ENCODE measurements at regions not wholly inside any gene's neighbourhood (a gene's known extent, or its start where the extent isn't known, plus 50 kb on each side); places are given as distances from the start of the nearest gene placed in this dataset.

DNA sequence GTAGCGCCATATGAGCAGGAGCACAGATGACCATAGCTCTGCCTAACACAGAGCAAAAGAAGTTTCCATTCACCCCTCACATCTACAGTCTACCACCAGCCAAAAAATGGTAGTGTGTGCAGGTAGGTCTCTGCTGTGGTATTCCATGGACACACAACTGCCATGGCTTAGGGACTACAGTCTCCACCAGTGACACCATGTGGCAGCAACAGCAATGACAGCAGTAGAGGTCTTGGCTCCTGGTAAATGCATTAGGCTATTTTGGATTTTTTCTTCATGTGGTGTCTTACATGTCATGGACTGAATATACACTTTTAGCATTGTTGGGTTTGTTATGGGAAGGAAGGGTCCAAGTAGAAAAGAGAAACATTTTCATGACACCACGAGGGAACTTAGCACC, 70.1 kb upstream of the CABCOCO1 start:
- H3K27ac ChIP-seq (ENCODE audit: low read length) = no peak overlapping the region
- H2AFZ ChIP-seq (ENCODE audit: low read depth, low read length) = no peak overlapping the region
- no peaks in the 10 kb centered on the region for H3K79me2 ChIP-seq (ENCODE audit: low read length)
- H3K9ac ChIP-seq (ENCODE audit: low read length) = no peak overlapping the region
- peaks cover 16% of the 10 kb centered on the region for H3K4me1 ChIP-seq (ENCODE audit: low read length)
- no peaks in the 10 kb centered on the region for H4K20me1 ChIP-seq (ENCODE audit: insufficient read depth, low read length)
- no peaks in the 10 kb centered on the region for H3K36me3 ChIP-seq (replicated peaks; ENCODE audit: low read depth, low read length)
- H3K9me3 ChIP-seq (ENCODE audit: insufficient read depth, low read length) = no peaks in the 10 kb centered on the region
- H3K27me3 ChIP-seq (ENCODE audit: low read depth, low read length) = no peaks in the 10 kb centered on the region
- TF ChIP-seq CTCF (IDR thresholded peaks at IDR 0.05; ENCODE audit: low read depth, low read length) = peak; percentile 57
- no peak for TF ChIP-seq EZH2phosphoT487 (IDR thresholded peaks at IDR 0.05; ENCODE audit: low read depth)
- H3K4me3 ChIP-seq (ENCODE audit: low read length) = no peak overlapping the region
- no peak overlapping the region for H3K4me2 ChIP-seq (ENCODE audit: low read length)

DNA sequence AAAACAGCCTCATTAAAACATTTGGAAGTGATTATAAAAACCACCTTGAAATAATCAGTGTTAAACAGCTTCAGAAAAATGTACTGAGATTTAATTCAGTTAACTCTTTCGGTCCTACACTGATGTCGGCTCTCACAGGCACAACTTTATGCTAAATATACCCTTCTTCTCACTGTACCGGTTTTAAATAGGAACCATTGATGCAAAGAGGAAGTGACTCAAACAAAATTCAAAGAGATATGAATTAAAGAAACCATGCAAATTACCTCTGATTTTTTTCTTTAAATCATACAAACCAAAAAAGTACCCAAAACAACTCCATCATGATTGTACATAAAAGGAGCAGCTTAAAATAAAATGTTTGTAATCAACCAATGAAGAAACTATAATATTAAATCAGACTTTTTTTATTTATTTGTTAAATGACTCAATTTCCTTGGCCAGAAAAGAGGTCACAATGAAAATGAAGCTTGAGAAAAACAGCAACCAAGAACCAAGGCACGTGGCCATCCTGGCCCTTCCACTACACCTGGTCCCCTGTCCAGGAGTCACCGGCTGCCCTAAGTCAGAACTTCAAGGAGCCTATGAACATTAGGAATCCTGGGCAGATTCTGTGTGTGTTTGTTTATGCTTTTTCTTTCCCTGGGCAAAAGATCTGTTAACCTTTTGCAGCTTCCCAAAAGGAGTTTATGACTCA, 73.0 kb upstream of the CABCOCO1 start:
- no peak for TF ChIP-seq CTCF (IDR thresholded peaks at IDR 0.05; ENCODE audit: low read depth, low read length)
- no peak for TF ChIP-seq EZH2phosphoT487 (IDR thresholded peaks at IDR 0.05; ENCODE audit: low read depth)

GRCh38 chr10:61588770-61589211, 73.9 kb upstream of the CABCOCO1 start:
- Histone ChIP-seq H3K9ac (ENCODE audit: low read length) (no peak overlapping the region), H3K79me2 (ENCODE audit: low read length) (no peaks in the 10 kb centered on the region), H4K20me1 (ENCODE audit: insufficient read depth, low read length) (no peaks in the 10 kb centered on the region), H3K27me3 (ENCODE audit: low read depth, low read length) (no peaks in the 10 kb centered on the region), H3K9me3 (ENCODE audit: insufficient read depth, low read length) (no peaks in the 10 kb centered on the region), H3K4me1 (ENCODE audit: low read length) (peaks cover 16% of the 10 kb centered on the region), H2AFZ (ENCODE audit: low read depth, low read length) (no peak overlapping the region), H3K4me2 (ENCODE audit: low read length) (peak overlapping the region; percentile 50), H3K27ac (ENCODE audit: low read length) (no peak overlapping the region), H3K36me3 (replicated peaks; ENCODE audit: low read depth, low read length) (no peaks in the 10 kb centered on the region), H3K4me3 (ENCODE audit: low read length) (no peak overlapping the region)
- no peak for TF ChIP-seq CTCF (IDR thresholded peaks at IDR 0.05; ENCODE audit: low read depth, low read length)
- TF ChIP-seq EZH2phosphoT487 (IDR thresholded peaks at IDR 0.05; ENCODE audit: low read depth) = no peak

More for the DNA sequence above, 73.0 kb upstream of the CABCOCO1 start:
- no peaks in the 10 kb centered on the region for H3K36me3 ChIP-seq (replicated peaks; ENCODE audit: low read depth, low read length)
- no peak overlapping the region for H3K9ac ChIP-seq (ENCODE audit: low read length)
- H3K79me2 ChIP-seq (ENCODE audit: low read length) = no peaks in the 10 kb centered on the region
- H3K27ac ChIP-seq (ENCODE audit: low read length) = no peak overlapping the region
- H3K9me3 ChIP-seq (ENCODE audit: insufficient read depth, low read length) = no peaks in the 10 kb centered on the region
- H3K4me3 ChIP-seq (ENCODE audit: low read length) = no peak overlapping the region
- no peak overlapping the region for H2AFZ ChIP-seq (ENCODE audit: low read depth, low read length)
- no peaks in the 10 kb centered on the region for H4K20me1 ChIP-seq (ENCODE audit: insufficient read depth, low read length)
- peak overlapping the region; percentile 50 for H3K4me2 ChIP-seq (ENCODE audit: low read length)
- H3K4me1 ChIP-seq (ENCODE audit: low read length) = peaks cover 16% of the 10 kb centered on the region
- no peaks in the 10 kb centered on the region for H3K27me3 ChIP-seq (ENCODE audit: low read depth, low read length)

DNA sequence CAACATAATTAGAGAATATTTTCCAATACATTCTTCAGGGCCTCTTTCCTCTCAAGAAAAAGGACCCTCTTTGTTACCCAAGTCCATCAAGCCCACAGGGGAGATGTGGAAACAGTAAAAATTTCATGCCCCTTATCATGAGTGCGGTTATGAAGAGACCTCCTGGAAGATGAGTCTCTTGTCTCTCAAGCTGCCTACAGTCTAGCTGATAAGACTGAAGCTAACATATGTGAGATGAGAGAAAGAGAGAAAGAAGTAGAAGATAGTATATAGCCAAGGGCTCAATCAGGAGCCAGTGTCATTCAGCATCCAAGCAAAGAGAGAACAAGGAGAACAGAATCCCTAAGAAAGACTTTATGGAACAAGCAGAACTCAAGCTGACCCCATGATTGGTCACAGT, 75.9 kb upstream of the CABCOCO1 start:
- Histone ChIP-seq H3K9me3 (ENCODE audit: insufficient read depth, low read length) (no peaks in the 10 kb centered on the region), H4K20me1 (ENCODE audit: insufficient read depth, low read length) (no peaks in the 10 kb centered on the region), H3K4me1 (ENCODE audit: low read length) (peaks cover 16% of the 10 kb centered on the region), H3K79me2 (ENCODE audit: low read length) (no peaks in the 10 kb centered on the region), H3K9ac (ENCODE audit: low read length) (no peak overlapping the region), H3K27me3 (ENCODE audit: low read depth, low read length) (no peaks in the 10 kb centered on the region), H3K27ac (ENCODE audit: low read length) (no peak overlapping the region), H3K36me3 (replicated peaks; ENCODE audit: low read depth, low read length) (no peaks in the 10 kb centered on the region), H3K4me3 (ENCODE audit: low read length) (no peak overlapping the region), H3K4me2 (ENCODE audit: low read length) (no peak overlapping the region), H2AFZ (ENCODE audit: low read depth, low read length) (no peak overlapping the region)
- TF ChIP-seq EZH2phosphoT487 (IDR thresholded peaks at IDR 0.05; ENCODE audit: low read depth) (no peak), CTCF (IDR thresholded peaks at IDR 0.05; ENCODE audit: low read depth, low read length) (no peak)
